Mesenchymal stem cell (in vitro differentiated cells and primary cell): ENCODE measurements at regions not wholly inside any gene's neighbourhood (a gene's known extent, or its start where the extent isn't known, plus 50 kb on each side); places are given as distances from the start of the nearest gene placed in this dataset.

ENCODE experiments used
- DNase-seq: peaks from one replicate; pipeline ENCODE4 v3.0.0-alpha.2; 2013
- H2AFZ ChIP-seq: one replicate; pipeline ENCODE4 v1.6.1; 2013; ENCODE audit warnings: low read depth, mild to moderate bottlenecking, control low read depth, inconsistent platforms, low read length, moderate library complexity
- H2AK5ac ChIP-seq: 2 replicates; pipeline ENCODE4 v1.6.1; 2013; ENCODE audit warnings: low read length, moderate library complexity, mild to moderate bottlenecking, inconsistent platforms; ENCODE audit not compliant: severe bottlenecking
- H2BK120ac ChIP-seq: one replicate; pipeline ENCODE4 v1.6.1; 2013; ENCODE audit warnings: low read depth, mild to moderate bottlenecking, inconsistent platforms, low read length, moderate library complexity
- H2BK12ac ChIP-seq, 2 experiments: one replicate each; pipeline ENCODE4 v1.6.1; 2013; ENCODE audit warnings: inconsistent platforms in 2 of 2, low read length in 2 of 2, mild to moderate bottlenecking in 2 of 2, moderate library complexity in 2 of 2, control low read depth in 1 of 2
- H2BK15ac ChIP-seq: one replicate; pipeline ENCODE4 v1.6.1; 2013; ENCODE audit warnings: mild to moderate bottlenecking, low read depth, inconsistent platforms; ENCODE audit not compliant: poor library complexity, severe bottlenecking
- H2BK5ac ChIP-seq: 2 replicates; pipeline ENCODE4 v1.6.1; 2013; ENCODE audit warnings: low read depth, mild to moderate bottlenecking, low read length, control low read depth, inconsistent platforms; ENCODE audit not compliant: poor library complexity, severe bottlenecking
- H3K14ac ChIP-seq, 2 experiments: one replicate each; pipeline ENCODE4 v1.6.1; 2013; ENCODE audit warnings: inconsistent platforms in 2 of 2, low read length in 2 of 2, control low read depth in 1 of 2, mild to moderate bottlenecking in 1 of 2, moderate library complexity in 1 of 2
- H3K18ac ChIP-seq, 2 experiments: one replicate each; pipeline ENCODE4 v1.6.1; 2013; ENCODE audit warnings: inconsistent platforms in 2 of 2, low read length in 2 of 2, control low read depth in 1 of 2, low read depth in 1 of 2, mild to moderate bottlenecking in 1 of 2
- H3K23ac ChIP-seq, 2 experiments: one replicate each; pipeline ENCODE4 v1.6.1; 2013; ENCODE audit warnings: inconsistent platforms in 2 of 2, low read length in 2 of 2, mild to moderate bottlenecking in 2 of 2, moderate library complexity in 2 of 2, control low read depth in 1 of 2
- H3K27ac ChIP-seq: 2 replicates; pipeline ENCODE4 v1.5.1; 2013; ENCODE audit warnings: mild to moderate bottlenecking, moderate library complexity, low read length, control low read depth, inconsistent platforms; ENCODE audit not compliant: poor library complexity, severe bottlenecking
- H3K27me3 ChIP-seq, 2 experiments: 2 replicates each; pipeline versions ENCODE4 v1.6.1 to v1.7.0; 2013; ENCODE audit warnings: low read length in 2 of 2, mild to moderate bottlenecking in 2 of 2, moderate library complexity in 2 of 2, control low read depth in 1 of 2, inconsistent platforms in 1 of 2; ENCODE audit not compliant: control insufficient read depth in 1 of 2, insufficient read depth in 1 of 2
- H3K36me3 ChIP-seq, 2 experiments: 2 replicates each; pipeline versions ENCODE4 v1.6.1 to v1.7.0; 2013; ENCODE audit warnings: low read length in 2 of 2, control low read depth in 1 of 2, inconsistent platforms in 1 of 2, low read depth in 1 of 2, mild to moderate bottlenecking in 1 of 2; ENCODE audit not compliant: insufficient read depth in 2 of 2, control insufficient read depth in 1 of 2
- H3K4ac ChIP-seq, 2 experiments: one replicate each; pipeline ENCODE4 v1.6.1; 2013; ENCODE audit warnings: inconsistent platforms in 2 of 2, low read length in 2 of 2, mild to moderate bottlenecking in 2 of 2, moderate library complexity in 2 of 2, control low read depth in 1 of 2, low read depth in 1 of 2
- H3K4me1 ChIP-seq: 2 replicates; pipeline ENCODE4 v1.6.1; 2013; ENCODE audit warnings: low read depth, low read length, control low read depth; ENCODE audit not compliant: control insufficient read depth, insufficient read depth
- H3K4me2 ChIP-seq: 2 replicates; pipeline ENCODE4 v1.6.1; 2013; ENCODE audit warnings: low read length, mild to moderate bottlenecking, inconsistent platforms; ENCODE audit not compliant: poor library complexity, severe bottlenecking
- H3K4me3 ChIP-seq, 2 experiments: 2 replicates each; pipeline versions ENCODE4 v1.5.1 to v1.7.0; 2013; ENCODE audit warnings: low read length in 2 of 2, mild to moderate bottlenecking in 2 of 2, control low read depth in 1 of 2, low read depth in 1 of 2; ENCODE audit not compliant: insufficient read depth in 1 of 2
- H3K79me1 ChIP-seq: replicated peaks from 2 replicates; pipeline ENCODE4 v1.6.1; 2013; ENCODE audit warnings: mild to moderate bottlenecking, control low read depth, low read length, inconsistent platforms; ENCODE audit not compliant: poor library complexity, severe bottlenecking
- H3K9ac ChIP-seq: 2 replicates; pipeline ENCODE4 v1.7.0; 2013; ENCODE audit warnings: mild to moderate bottlenecking, low read length, moderate library complexity
- H3K9me3 ChIP-seq: 2 replicates; pipeline ENCODE4 v1.7.0; 2013; ENCODE audit warnings: mild to moderate bottlenecking, low read length; ENCODE audit not compliant: control insufficient read depth
- H4K8ac ChIP-seq: one replicate; pipeline ENCODE4 v1.6.1; 2013; ENCODE audit warnings: inconsistent platforms, mild to moderate bottlenecking, low read length, moderate library complexity
- H4K91ac ChIP-seq: one replicate; pipeline ENCODE4 v1.6.1; 2013; ENCODE audit warnings: mild to moderate bottlenecking, low read length, inconsistent platforms
- WGBS: methylation state at CpG from one replicate; pipeline ENCODE4 v1.1.7; 2013; ENCODE audit warnings: mixed read lengths; 5-methylcytosine and 5-hydroxymethylcytosine counted together

- Histone ChIP-seq H3K79me1 (peaks cover 21% of the 10 kb centered on the region), H3K4me1 (no peaks in the 10 kb centered on the region), H2BK5ac (no peak overlapping the region), H3K27ac (no peak overlapping the region), H2BK120ac (no peak overlapping the region), H3K4me3 (no peak overlapping the region), H2BK12ac (no peak overlapping the region), H3K9me3 (peaks cover 17% of the 10 kb centered on the region), H2AK5ac (no peak overlapping the region), H3K4me2 (no peak overlapping the region), H3K9ac (peak overlapping the region; percentile 52), H3K23ac (no peak overlapping the region), H3K14ac (no peak overlapping the region), H4K8ac (no peak overlapping the region), H2BK15ac (no peak overlapping the region), H3K4ac (no peak overlapping the region), H3K36me3 (peaks cover 0 to 3% of the 10 kb centered on the region in 2 experiments), H4K91ac (no peak overlapping the region), H3K27me3 (no peaks in the 10 kb centered on the region), H2AFZ (no peak overlapping the region), H3K18ac (no peak overlapping the region)
- 86% methylated on average over 1 of the region's 4 CpGs for WGBS
- no peak for DNase-seq
Observed at GRCh38 chr2:144249035-144249637, 270.8 kb downstream of the ZEB2 start.

GRCh38 chr2:144248350-144249034 lies 271.4 kb downstream of the ZEB2 start:
- no peak overlapping the region for H3K4ac ChIP-seq
- no peak overlapping the region for H4K91ac ChIP-seq
- no peak for DNase-seq
- H4K8ac ChIP-seq, result no peak overlapping the region
- H3K9me3 ChIP-seq, result peaks cover 12% of the 10 kb centered on the region
- WGBS, result 98% methylated on average over 4 of the region's 4 CpGs
- no peaks in the 10 kb centered on the region for H3K4me1 ChIP-seq
- H3K27me3 ChIP-seq, result no peaks in the 10 kb centered on the region
- no peak overlapping the region for H3K27ac ChIP-seq
- H2BK15ac ChIP-seq, result no peak overlapping the region
- H3K4me3 ChIP-seq, result no peak overlapping the region
- H3K23ac ChIP-seq, result no peak overlapping the region
- no peak overlapping the region for H3K14ac ChIP-seq
- no peak overlapping the region for H2AK5ac ChIP-seq
- H2AFZ ChIP-seq, result no peak overlapping the region
- H2BK120ac ChIP-seq, result no peak overlapping the region
- no peak overlapping the region for H2BK5ac ChIP-seq
- peaks cover 17% of the 10 kb centered on the region for H3K79me1 ChIP-seq
- H3K18ac ChIP-seq, result no peak overlapping the region
- H3K9ac ChIP-seq, result peak overlapping the region; percentile 52
- H3K36me3 ChIP-seq, result no peaks in the 10 kb centered on the region
- no peak overlapping the region for H3K4me2 ChIP-seq
- no peak overlapping the region for H2BK12ac ChIP-seq

DNA sequence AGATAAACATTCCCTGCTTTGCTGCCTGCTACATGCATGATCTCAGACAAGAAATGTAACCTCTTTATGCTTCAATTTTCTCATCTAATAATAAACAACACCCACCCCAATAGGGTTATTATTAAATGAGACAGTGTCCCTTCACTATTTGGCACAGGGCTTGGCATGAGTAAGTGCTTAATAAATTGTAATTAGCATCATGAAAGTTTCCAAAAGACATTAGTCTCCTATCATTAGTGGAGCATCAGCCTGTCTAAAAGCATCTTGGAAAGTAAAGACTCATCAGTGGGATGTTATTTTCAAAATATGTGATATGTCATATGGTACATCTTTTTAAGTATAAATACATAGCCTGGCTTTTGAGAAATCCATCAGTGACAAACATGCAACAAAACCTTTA lies 275.0 kb downstream of the ZEB2 start:
- Histone ChIP-seq H3K14ac (no peak overlapping the region), H3K4me1 (peaks cover 2% of the 10 kb centered on the region), H3K27ac (no peak overlapping the region), H2BK15ac (no peak overlapping the region), H3K27me3 (no peaks in the 10 kb centered on the region), H4K91ac (no peak overlapping the region), H3K23ac (no peak overlapping the region), H3K18ac (no peak overlapping the region), H3K4me2 (no peak overlapping the region), H2AK5ac (no peak overlapping the region), H3K9ac (no peak overlapping the region), H3K4me3 (no peak overlapping the region), H3K4ac (no peak overlapping the region), H3K9me3 (no peaks in the 10 kb centered on the region), H3K79me1 (peaks cover 7% of the 10 kb centered on the region), H2BK12ac (no peak overlapping the region), H2BK120ac (no peak overlapping the region), H4K8ac (no peak overlapping the region), H2BK5ac (no peak overlapping the region), H3K36me3 (no peaks in the 10 kb centered on the region), H2AFZ (no peak overlapping the region)
- DNase-seq, result no peak

DNA sequence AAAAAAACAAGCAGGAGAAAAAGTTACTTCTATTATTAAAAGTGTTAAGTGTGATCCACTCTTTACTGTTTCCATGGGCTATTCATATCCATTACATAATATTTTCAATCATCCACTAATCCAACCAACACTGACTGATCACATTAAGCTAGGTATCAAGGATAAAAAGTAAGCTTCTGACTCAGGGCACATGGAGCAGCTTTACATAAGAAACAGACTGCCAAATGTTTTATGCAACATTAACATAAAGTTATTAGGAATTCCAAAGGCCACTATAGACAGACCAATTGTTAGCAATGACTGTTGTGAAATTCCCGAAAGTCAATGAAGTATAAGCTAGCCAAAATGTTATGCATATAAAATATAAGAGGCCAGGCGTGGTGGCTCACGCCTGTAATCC lies 277.6 kb downstream of the ZEB2 start:
- Histone ChIP-seq H3K4ac (no peak overlapping the region), H2BK15ac (no peak overlapping the region), H3K23ac (no peak overlapping the region), H3K4me1 (peaks cover 2% of the 10 kb centered on the region), H3K14ac (no peak overlapping the region), H3K27ac (no peak overlapping the region), H4K8ac (no peak overlapping the region), H3K4me3 (no peak overlapping the region), H3K18ac (no peak overlapping the region), H3K27me3 (no peaks in the 10 kb centered on the region), H3K9me3 (no peaks in the 10 kb centered on the region), H2BK120ac (no peak overlapping the region), H4K91ac (no peak overlapping the region), H3K36me3 (no peaks in the 10 kb centered on the region), H2AK5ac (no peak overlapping the region), H3K79me1 (peaks cover 12% of the 10 kb centered on the region), H2BK5ac (no peak overlapping the region), H3K4me2 (no peak overlapping the region), H2BK12ac (no peak overlapping the region), H2AFZ (no peak overlapping the region), H3K9ac (no peak overlapping the region)
- DNase-seq, result no peak
- WGBS, result 99% methylated on average over 3 of the region's 3 CpGs
